H9 (cell line): ENCODE measurements at regions not wholly inside any gene's neighbourhood (a gene's known extent, or its start where the extent isn't known, plus 50 kb on each side); places are given as distances from the start of the nearest gene placed in this dataset.

Experiments
- DNase-seq: peaks from one replicate; pipeline ENCODE4 v3.0.0-alpha.2; 2017
- H2AFZ ChIP-seq: one replicate; pipeline ENCODE4 v1.6.1; 2013; ENCODE audit warnings: mild to moderate bottlenecking, low read length, control low read depth, moderate library complexity
- H2AK5ac ChIP-seq: 2 replicates; pipeline ENCODE4 v1.6.1; 2013; ENCODE audit warnings: low read length, control low read depth, mixed read lengths; ENCODE audit not compliant: insufficient read length
- H2BK120ac ChIP-seq: one replicate; pipeline ENCODE4 v1.6.1; 2013; ENCODE audit warnings: low read depth, mild to moderate bottlenecking, low read length, control low read depth, inconsistent platforms; ENCODE audit not compliant: poor library complexity, severe bottlenecking
- H2BK12ac ChIP-seq: 2 replicates; pipeline ENCODE4 v1.6.1; 2013; ENCODE audit warnings: low read length, control low read depth, mixed read lengths, low read depth; ENCODE audit not compliant: insufficient read length
- H2BK15ac ChIP-seq: 2 replicates; pipeline ENCODE4 v1.6.1; 2013; ENCODE audit warnings: low read depth, low read length, control low read depth
- H2BK20ac ChIP-seq: one replicate; pipeline ENCODE4 v1.6.1; 2013; ENCODE audit warnings: low read depth, mild to moderate bottlenecking, low read length, control low read depth, inconsistent platforms; ENCODE audit not compliant: poor library complexity, severe bottlenecking
- H2BK5ac ChIP-seq: 2 replicates; pipeline ENCODE4 v1.6.1; 2013; ENCODE audit warnings: low read length, control low read depth, mixed read lengths; ENCODE audit not compliant: insufficient read length
- H3K14ac ChIP-seq: 2 replicates; pipeline ENCODE4 v1.6.1; 2013; ENCODE audit warnings: low read length, control low read depth; ENCODE audit not compliant: insufficient read depth
- H3K18ac ChIP-seq: 2 replicates; pipeline ENCODE4 v1.6.1; 2013; ENCODE audit warnings: low read depth, mild to moderate bottlenecking, mixed read lengths, low read length, control low read depth; ENCODE audit not compliant: insufficient read length
- H3K23ac ChIP-seq: 2 replicates; pipeline ENCODE4 v1.6.1; 2013; ENCODE audit warnings: low read length, control low read depth, mixed read lengths, low read depth; ENCODE audit not compliant: insufficient read length
- H3K23me2 ChIP-seq: 2 replicates; pipeline ENCODE4 v1.6.1; 2013; ENCODE audit warnings: low read depth, mild to moderate bottlenecking, mixed read lengths, low read length, control low read depth; ENCODE audit not compliant: insufficient read length, poor library complexity, severe bottlenecking
- H3K27ac ChIP-seq: 2 replicates; pipeline ENCODE4 v1.5.1; 2013; ENCODE audit warnings: low read length, control low read depth, mixed read lengths, low read depth; ENCODE audit not compliant: insufficient read length
- H3K27me3 ChIP-seq: 2 replicates; pipeline ENCODE4 v1.6.1; 2013; ENCODE audit warnings: low read length, control low read depth, inconsistent platforms; ENCODE audit not compliant: insufficient read depth
- H3K4ac ChIP-seq: 2 replicates; pipeline ENCODE4 v1.6.1; 2013; ENCODE audit warnings: low read depth, mild to moderate bottlenecking, control low read depth, inconsistent platforms, low read length, moderate library complexity
- H3K4me1 ChIP-seq: 2 replicates; pipeline ENCODE4 v1.6.1; 2013; ENCODE audit warnings: low read length, control low read depth, inconsistent platforms; ENCODE audit not compliant: insufficient read depth
- H3K4me2 ChIP-seq: 2 replicates; pipeline ENCODE4 v1.6.1; 2013; ENCODE audit warnings: low read length, control low read depth, mixed read lengths; ENCODE audit not compliant: insufficient read length, insufficient read depth
- H3K56ac ChIP-seq: 2 replicates; pipeline ENCODE4 v1.6.1; 2013; ENCODE audit warnings: low read depth, mild to moderate bottlenecking, mixed read lengths, low read length, control low read depth; ENCODE audit not compliant: insufficient read length
- H3K79me1 ChIP-seq: 2 replicates; pipeline ENCODE4 v1.6.1; 2013; ENCODE audit warnings: low read depth, mild to moderate bottlenecking, moderate library complexity, low read length, control low read depth, inconsistent platforms; ENCODE audit not compliant: insufficient read depth, poor library complexity, severe bottlenecking
- H3K79me2 ChIP-seq: 2 replicates; pipeline ENCODE4 v1.6.1; 2013; ENCODE audit warnings: low read length, control low read depth, inconsistent platforms; ENCODE audit not compliant: insufficient read depth
- H3K9ac ChIP-seq: 2 replicates; pipeline ENCODE4 v1.6.1; 2013; ENCODE audit warnings: low read length, control low read depth, mixed read lengths; ENCODE audit not compliant: insufficient read length; ENCODE audit errors: extremely low read depth
- H3K9me3 ChIP-seq: one replicate; pipeline ENCODE4 v1.6.1; 2013; ENCODE audit warnings: low read depth, low read length, inconsistent platforms; ENCODE audit not compliant: control insufficient read depth
- H3T11ph ChIP-seq: one replicate; pipeline ENCODE4 v1.6.1; 2013; ENCODE audit warnings: mild to moderate bottlenecking, low read length, control low read depth, inconsistent platforms
- H4K20me1 ChIP-seq: one replicate; pipeline ENCODE4 v1.6.1; 2013; ENCODE audit not compliant: control insufficient read depth, insufficient read length, insufficient read depth
- H4K5ac ChIP-seq: 2 replicates; pipeline ENCODE4 v1.6.1; 2013; ENCODE audit warnings: low read depth, mild to moderate bottlenecking, mixed read lengths, low read length, control low read depth; ENCODE audit not compliant: insufficient read length
- H4K8ac ChIP-seq: replicated peaks from 2 replicates; pipeline ENCODE4 v1.6.1; 2013; ENCODE audit warnings: low read length, control low read depth, mixed read lengths, low read depth; ENCODE audit not compliant: insufficient read length
- H4K91ac ChIP-seq: 2 replicates; pipeline ENCODE4 v1.6.1; 2013; ENCODE audit warnings: low read depth, mild to moderate bottlenecking, moderate library complexity, mixed read lengths, low read length, control low read depth; ENCODE audit not compliant: insufficient read length
- H3K27ac Mint-ChIP-seq, 3 experiments: 2 replicates in 2 of 3; 3 replicates in 1 of 3; pipeline ENCODE4 v1.8.0; 2020 to 2021; ENCODE audit warnings: mixed read lengths in 3 of 3, mild to moderate bottlenecking in 1 of 3, moderate library complexity in 1 of 3
- H3K27me3 Mint-ChIP-seq: 2 replicates; pipeline ENCODE4 v1.8.0; 2021; ENCODE audit warnings: low read depth, mild to moderate bottlenecking, moderate library complexity, mixed read lengths
- H3K36me3 Mint-ChIP-seq, 3 experiments: 2 replicates in 2 of 3; 3 replicates in 1 of 3; pipeline ENCODE4 v1.8.0; 2020 to 2021; ENCODE audit warnings: low read depth in 3 of 3, mixed read lengths in 3 of 3; ENCODE audit not compliant: insufficient read depth in 1 of 3
- H3K4me1 Mint-ChIP-seq, 2 experiments: 2 replicates each; pipeline ENCODE4 v1.8.0; 2020; ENCODE audit warnings: mixed read lengths in 2 of 2
- H3K4me3 Mint-ChIP-seq, 2 experiments: 2 replicates in 1 of 2; 3 replicates in 1 of 2; pipeline ENCODE4 v1.8.0; 2020 to 2021; ENCODE audit warnings: mild to moderate bottlenecking in 2 of 2, mixed read lengths in 2 of 2, moderate library complexity in 1 of 2
- H3K9me3 Mint-ChIP-seq, 2 experiments: 2 replicates in 1 of 2; 3 replicates in 1 of 2; pipeline ENCODE4 v1.8.0; 2020; ENCODE audit warnings: mild to moderate bottlenecking in 2 of 2, mixed read lengths in 2 of 2, moderate library complexity in 1 of 2
- WGBS: extraction: QIAGEN DNeasy Blood & Tissue Kit; methylation state at CpG from one replicate; pipeline ENCODE4 v1.1.7; 2013; ENCODE audit warnings: missing lambda C conversion rate, low lambda C conversion rate, mixed read lengths; ENCODE audit not compliant: insufficient read length; ENCODE audit errors: extremely low coverage; 5-methylcytosine and 5-hydroxymethylcytosine counted together
- TF ChIP-seq, protein P1 (sequence below): fragments of 200-600 bp; sonication (generic); conservative IDR thresholded peaks from 3 replicates; pipeline ENCODE4 v1.8.0; 2021; ENCODE audit warnings: antibody characterized with exemption, mild to moderate bottlenecking

DNA sequence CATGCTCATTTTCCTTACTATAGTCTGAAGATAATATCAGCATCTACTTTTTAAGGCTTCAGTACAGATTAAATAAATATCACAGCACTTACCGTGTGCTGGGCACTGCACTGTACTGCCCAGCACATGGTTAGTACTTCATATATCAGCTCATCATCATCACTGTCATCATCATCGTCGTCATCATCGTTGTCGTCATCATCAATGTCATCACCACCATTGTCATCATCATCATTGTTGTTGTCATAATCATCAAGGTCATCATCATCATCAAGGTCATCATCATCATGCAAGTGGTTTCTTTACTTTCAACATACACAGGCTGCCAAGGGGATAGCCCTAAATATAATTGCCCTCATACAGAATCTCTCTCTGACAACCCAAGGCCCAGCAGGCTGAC is 275.1 kb downstream of the ABCC12 start:
- Histone ChIP-seq H4K20me1 (no peaks in the 10 kb centered on the region), H3K56ac (no peak overlapping the region), H3K9ac (no peak overlapping the region), H3K79me1 (no peaks in the 10 kb centered on the region), H3K4me2 (no peak overlapping the region), H4K91ac (no peak overlapping the region), H3K27me3 (no peaks in the 10 kb centered on the region), H3T11ph (no peak overlapping the region), H3K9me3 (no peaks in the 10 kb centered on the region), H3K23ac (no peak overlapping the region), H2BK12ac (no peak overlapping the region), H3K4ac (no peak overlapping the region), H3K79me2 (no peaks in the 10 kb centered on the region), H3K4me1 (peaks cover 3% of the 10 kb centered on the region; the same call in 1 of the 2 replicates), H4K5ac (no peak overlapping the region), H2AK5ac (no peak overlapping the region), H3K18ac (no peak overlapping the region), H2BK5ac (no peak overlapping the region), H4K8ac (no peak overlapping the region), H2BK120ac (no peak overlapping the region), H2BK15ac (no peak overlapping the region), H2AFZ (no peak overlapping the region), H3K14ac (no peak overlapping the region), H2BK20ac (no peak overlapping the region), H3K23me2 (no peaks in the 10 kb centered on the region), H3K27ac (no peak overlapping the region)
- peaks cover 22 to 29% of the 10 kb centered on the region in 2 experiments for H3K4me1 Mint-ChIP-seq
- H3K27ac Mint-ChIP-seq: no peak overlapping the region
- H3K36me3 Mint-ChIP-seq: no peaks in the 10 kb centered on the region
- no CpG with 5 or more reads among the region's 5 CpGs for WGBS
- TF ChIP-seq, protein P1, sequence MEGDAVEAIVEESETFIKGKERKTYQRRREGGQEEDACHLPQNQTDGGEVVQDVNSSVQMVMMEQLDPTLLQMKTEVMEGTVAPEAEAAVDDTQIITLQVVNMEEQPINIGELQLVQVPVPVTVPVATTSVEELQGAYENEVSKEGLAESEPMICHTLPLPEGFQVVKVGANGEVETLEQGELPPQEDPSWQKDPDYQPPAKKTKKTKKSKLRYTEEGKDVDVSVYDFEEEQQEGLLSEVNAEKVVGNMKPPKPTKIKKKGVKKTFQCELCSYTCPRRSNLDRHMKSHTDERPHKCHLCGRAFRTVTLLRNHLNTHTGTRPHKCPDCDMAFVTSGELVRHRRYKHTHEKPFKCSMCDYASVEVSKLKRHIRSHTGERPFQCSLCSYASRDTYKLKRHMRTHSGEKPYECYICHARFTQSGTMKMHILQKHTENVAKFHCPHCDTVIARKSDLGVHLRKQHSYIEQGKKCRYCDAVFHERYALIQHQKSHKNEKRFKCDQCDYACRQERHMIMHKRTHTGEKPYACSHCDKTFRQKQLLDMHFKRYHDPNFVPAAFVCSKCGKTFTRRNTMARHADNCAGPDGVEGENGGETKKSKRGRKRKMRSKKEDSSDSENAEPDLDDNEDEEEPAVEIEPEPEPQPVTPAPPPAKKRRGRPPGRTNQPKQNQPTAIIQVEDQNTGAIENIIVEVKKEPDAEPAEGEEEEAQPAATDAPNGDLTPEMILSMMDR: no peak
- H3K4me3 Mint-ChIP-seq: no peak overlapping the region
- peaks cover 0 to 3% of the 10 kb centered on the region in 2 experiments; a peak in 2 of 5 replicates for H3K9me3 Mint-ChIP-seq
- no peaks in the 10 kb centered on the region for H3K27me3 Mint-ChIP-seq
- no peak for DNase-seq
